Sigmoid colon (tissue), 4 donors: ENCODE measurements at regions not wholly inside any gene's neighbourhood (a gene's known extent, or its start where the extent isn't known, plus 50 kb on each side); places are given as distances from the start of the nearest gene placed in this dataset.

Experiments
- EP300 ChIP-seq, 4 donors: sonication (generic); formaldehyde crosslinking; IDR thresholded peaks; one replicate each; pipeline ENCODE4 v1.6.1; 2017; ENCODE audit warnings: antibody characterized with exemption in 4 of 4
- POLR2A ChIP-seq, 2 donors: fragments of 450-650 bp; IDR thresholded peaks; one replicate each; pipeline ENCODE4 v1.6.1; 2016; ENCODE audit warnings: antibody characterized with exemption in 2 of 2, mild to moderate bottlenecking in 2 of 2, moderate library complexity in 2 of 2
- POLR2AphosphoS5 ChIP-seq, 4 donors: sonication (generic); formaldehyde crosslinking; IDR thresholded peaks; one replicate each; pipeline ENCODE4 v1.6.1; 2017; ENCODE audit warnings: antibody characterized with exemption in 4 of 4
- TF ChIP-seq, protein P1 (sequence below), 4 experiments: fragments of 450-650 bp in 3 of 4; fragments of 200-600 bp in 1 of 4; IDR thresholded peaks; one replicate each; pipeline ENCODE4 v1.5.1; 2016 to 2019; ENCODE audit warnings: antibody characterized with exemption in 4 of 4, mild to moderate bottlenecking in 3 of 4, moderate library complexity in 2 of 4

GRCh38 chr2:72048881-72049477, 98.7 kb downstream of the CYP26B1 start:
- TF ChIP-seq POLR2AphosphoS5 (IDR thresholded peaks at IDR 0.05) (no peak), POLR2A (IDR thresholded peaks at IDR 0.05) (no peak), EP300 (IDR thresholded peaks at IDR 0.05) (no peak)
- TF ChIP-seq, protein P1, sequence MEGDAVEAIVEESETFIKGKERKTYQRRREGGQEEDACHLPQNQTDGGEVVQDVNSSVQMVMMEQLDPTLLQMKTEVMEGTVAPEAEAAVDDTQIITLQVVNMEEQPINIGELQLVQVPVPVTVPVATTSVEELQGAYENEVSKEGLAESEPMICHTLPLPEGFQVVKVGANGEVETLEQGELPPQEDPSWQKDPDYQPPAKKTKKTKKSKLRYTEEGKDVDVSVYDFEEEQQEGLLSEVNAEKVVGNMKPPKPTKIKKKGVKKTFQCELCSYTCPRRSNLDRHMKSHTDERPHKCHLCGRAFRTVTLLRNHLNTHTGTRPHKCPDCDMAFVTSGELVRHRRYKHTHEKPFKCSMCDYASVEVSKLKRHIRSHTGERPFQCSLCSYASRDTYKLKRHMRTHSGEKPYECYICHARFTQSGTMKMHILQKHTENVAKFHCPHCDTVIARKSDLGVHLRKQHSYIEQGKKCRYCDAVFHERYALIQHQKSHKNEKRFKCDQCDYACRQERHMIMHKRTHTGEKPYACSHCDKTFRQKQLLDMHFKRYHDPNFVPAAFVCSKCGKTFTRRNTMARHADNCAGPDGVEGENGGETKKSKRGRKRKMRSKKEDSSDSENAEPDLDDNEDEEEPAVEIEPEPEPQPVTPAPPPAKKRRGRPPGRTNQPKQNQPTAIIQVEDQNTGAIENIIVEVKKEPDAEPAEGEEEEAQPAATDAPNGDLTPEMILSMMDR (IDR thresholded peaks at IDR 0.05): no peak
